PC-3 (cell line): ENCODE measurements at regions not wholly inside any gene's neighbourhood (a gene's known extent, or its start where the extent isn't known, plus 50 kb on each side); places are given as distances from the start of the nearest gene placed in this dataset.
A peak's percentile ranks its signal among the peaks of the same experiment; 100 is the strongest.

Experiments used
- ATAC-seq: fragments of 200-7000 bp; cut with Tn5 transposase; 2 replicates; pipeline ENCODE4 v1.9.1; 2020; ENCODE audit warnings: mild to moderate bottlenecking, moderate library complexity
- BruUV-seq: library from RNA; stranded (reverse); fragments of 400-500 nt; replicated peaks from 2 replicates; lab custom pipeline; 2021; lab: Mats Ljungman, UMichigan
- CTCF ChIA-PET: fragments of 300-600 bp; sonication (Branson Sonifier 250); formaldehyde crosslinking; loops from one replicate; lab custom pipeline; 2022; ENCODE audit warnings: antibody characterized with exemption; lab: Charles Lee
- POLR2A ChIA-PET: fragments of 300-600 bp; sonication (Branson Sonifier 250); formaldehyde crosslinking; loops from one replicate; lab custom pipeline; 2022; ENCODE audit warnings: antibody characterized with exemption; ENCODE audit not compliant: unreplicated experiment; lab: Charles Lee
- DNase-seq: peaks from one replicate; pipeline ENCODE4 v3.0.0-alpha.2; 2015
- H2AFZ ChIP-seq: fragments of 300-600 bp; sonication (generic); 2 replicates; pipeline ENCODE4 v1.6.0; 2016; ENCODE audit warnings: antibody characterized with exemption, low read length
- H3F3A ChIP-seq: fragments of 300-600 bp; sonication (generic); one replicate; pipeline ENCODE4 v1.6.0; 2017; ENCODE audit warnings: antibody characterized with exemption, low read length, control low read depth, mild to moderate bottlenecking; ENCODE audit not compliant: unreplicated experiment
- H3K27ac ChIP-seq: fragments of 300-600 bp; sonication (generic); 2 replicates; pipeline ENCODE4 v1.5.1; 2016; ENCODE audit warnings: mild to moderate bottlenecking, low read length
- H3K27me3 ChIP-seq: fragments of 300-600 bp; sonication (generic); 2 replicates; pipeline ENCODE4 v1.6.1; 2016; ENCODE audit warnings: low read length, mixed read lengths
- H3K36me3 ChIP-seq: fragments of 300-600 bp; sonication (generic); 2 replicates; pipeline ENCODE4 v1.6.1; 2016; ENCODE audit warnings: low read depth, mixed run types, low read length, mixed read lengths
- H3K4me1 ChIP-seq: fragments of 300-600 bp; sonication (generic); 2 replicates; pipeline ENCODE4 v1.5.1; 2016; ENCODE audit warnings: low read length; ENCODE audit not compliant: insufficient read depth
- H3K4me2 ChIP-seq: fragments of 300-600 bp; sonication (generic); 2 replicates; pipeline ENCODE4 v1.6.0; 2016; ENCODE audit warnings: low read length
- H3K4me3 ChIP-seq: fragments of 300-600 bp; sonication (generic); 2 replicates; pipeline ENCODE4 v1.5.1; 2016; ENCODE audit warnings: mild to moderate bottlenecking, low read length, mixed read lengths
- H3K79me2 ChIP-seq: fragments of 300-600 bp; sonication (generic); 2 replicates; pipeline ENCODE4 v1.6.1; 2017; ENCODE audit warnings: low read length, mixed read lengths
- H3K9ac ChIP-seq: fragments of 300-600 bp; sonication (generic); 2 replicates; pipeline ENCODE4 v1.6.0; 2016; ENCODE audit warnings: mild to moderate bottlenecking, low read length
- H3K9me2 ChIP-seq: fragments of 300-600 bp; sonication (generic); replicated peaks from 2 replicates; pipeline ENCODE4 v1.6.1; 2016; ENCODE audit warnings: mixed run types, low read length, mixed read lengths
- H3K9me3 ChIP-seq: fragments of 300-600 bp; sonication (generic); 2 replicates; pipeline ENCODE4 v1.6.1; 2016; ENCODE audit warnings: low read length, mixed read lengths
- H4K20me1 ChIP-seq: fragments of 300-600 bp; sonication (generic); 2 replicates; pipeline ENCODE4 v1.6.1; 2016; ENCODE audit warnings: low read length, mixed read lengths
- CTCF ChIP-seq: fragments of 300-600 bp; sonication (generic); conservative IDR thresholded peaks from 2 replicates; pipeline ENCODE4 v1.5.1; 2017; ENCODE audit warnings: antibody characterized with exemption, low read depth, mild to moderate bottlenecking, low read length
- EZH2 ChIP-seq: fragments of 300-600 bp; sonication (generic); IDR thresholded peaks from one replicate; pipeline ENCODE4 v1.6.1; 2017; ENCODE audit warnings: antibody characterized with exemption, mild to moderate bottlenecking, low read length; ENCODE audit not compliant: unreplicated experiment
- EZH2phosphoT487 ChIP-seq: fragments of 300-600 bp; sonication (generic); IDR thresholded peaks from 2 replicates; pipeline ENCODE4 v1.6.1; 2018; ENCODE audit warnings: mild to moderate bottlenecking, antibody characterized with exemption, low read length, borderline replicate concordance
- intact Hi-C: fragments of 100-400 bp; cut with micrococcal nuclease; formaldehyde crosslinking; loops from 2 replicates; pipeline ENCODE4 v1.9.0; 2023

GRCh38 chr2:196481324-196481697 is 158.2 kb upstream of the CCDC150 start:
- no peak for DNase-seq
- H2AFZ ChIP-seq: no peak overlapping the region
- H3K9ac ChIP-seq: no peak overlapping the region
- no peak overlapping the region for H3K4me3 ChIP-seq
- peaks cover 4% of the 10 kb centered on the region; the same call in 1 of the 2 replicates for H3K27me3 ChIP-seq
- no peaks in the 10 kb centered on the region for H3F3A ChIP-seq
- H3K9me2 ChIP-seq: no peaks in the 10 kb centered on the region
- no peaks in the 10 kb centered on the region for H3K36me3 ChIP-seq
- H3K79me2 ChIP-seq: no peaks in the 10 kb centered on the region
- intact Hi-C loops: no loop called here
- ChIA-PET POLR2A (no interaction called here), CTCF (no interaction called here)
- H3K4me2 ChIP-seq: no peak overlapping the region
- no peak for ATAC-seq
- TF ChIP-seq EZH2: no peak
- no peak for TF ChIP-seq EZH2phosphoT487
- no peak for TF ChIP-seq CTCF
- H4K20me1 ChIP-seq: no peaks in the 10 kb centered on the region
- H3K27ac ChIP-seq: no peak overlapping the region
- no peaks in the 10 kb centered on the region for H3K9me3 ChIP-seq
- no TSS peak for BruUV-seq
- H3K4me1 ChIP-seq: no peaks in the 10 kb centered on the region

- H3F3A ChIP-seq: no peaks in the 10 kb centered on the region
- H3K9ac ChIP-seq: no peak overlapping the region
- no peak overlapping the region for H3K4me3 ChIP-seq
- no peak overlapping the region for H3K4me2 ChIP-seq
- TF ChIP-seq CTCF (no peak), EZH2 (no peak), EZH2phosphoT487 (no peak)
- CTCF ChIA-PET: no interaction called here
- no peaks in the 10 kb centered on the region for H3K79me2 ChIP-seq
- DNase-seq (peak; percentile 59), ATAC-seq (peak; percentile 93)
- H3K27me3 ChIP-seq: peaks cover 4% of the 10 kb centered on the region; the same call in 1 of the 2 replicates
- H3K4me1 ChIP-seq: no peaks in the 10 kb centered on the region
- no peaks in the 10 kb centered on the region for H3K9me3 ChIP-seq
- no peaks in the 10 kb centered on the region for H3K9me2 ChIP-seq
- intact Hi-C loops: no loop called here
- H3K36me3 ChIP-seq: no peaks in the 10 kb centered on the region
- H3K27ac ChIP-seq: no peak overlapping the region
- BruUV-seq: no TSS peak
- POLR2A ChIA-PET: no interaction called here
- H2AFZ ChIP-seq: no peak overlapping the region
- H4K20me1 ChIP-seq: no peaks in the 10 kb centered on the region
Observed at GRCh38 chr2:196482119-196483065, 157.1 kb upstream of the CCDC150 start.

GRCh38 chr2:196486146-196486545 is 153.4 kb upstream of the CCDC150 start:
- H3K4me3 ChIP-seq: no peak overlapping the region
- H4K20me1 ChIP-seq: no peaks in the 10 kb centered on the region
- POLR2A ChIA-PET: no interaction called here
- DNase-seq (no peak), ATAC-seq (no peak)
- intact Hi-C loops: no loop called here
- no peaks in the 10 kb centered on the region for H3K79me2 ChIP-seq
- no peak for TF ChIP-seq EZH2phosphoT487
- no peak for TF ChIP-seq EZH2
- TF ChIP-seq CTCF: no peak
- H3K27ac ChIP-seq: no peak overlapping the region
- H3K27me3 ChIP-seq: peaks cover 4% of the 10 kb centered on the region; the same call in 1 of the 2 replicates
- H2AFZ ChIP-seq: no peak overlapping the region
- CTCF ChIA-PET: no interaction called here
- H3F3A ChIP-seq: no peaks in the 10 kb centered on the region
- no peaks in the 10 kb centered on the region for H3K9me3 ChIP-seq
- H3K4me2 ChIP-seq: no peak overlapping the region
- H3K9me2 ChIP-seq: no peaks in the 10 kb centered on the region
- no peak overlapping the region for H3K9ac ChIP-seq
- BruUV-seq: no TSS peak
- H3K36me3 ChIP-seq: no peaks in the 10 kb centered on the region
- H3K4me1 ChIP-seq: no peaks in the 10 kb centered on the region
